Endothelial cell of hepatic sinusoid (primary cell): ENCODE measurements at regions not wholly inside any gene's neighbourhood (a gene's known extent, or its start where the extent isn't known, plus 50 kb on each side); places are given as distances from the start of the nearest gene placed in this dataset.

Source experiments
- in situ Hi-C: cut with HindIII; loops from 2 replicates; pipeline ENCODE4 v1.10.0; 2017; ENCODE audit warnings: low sequenced_read_pairs

DNA sequence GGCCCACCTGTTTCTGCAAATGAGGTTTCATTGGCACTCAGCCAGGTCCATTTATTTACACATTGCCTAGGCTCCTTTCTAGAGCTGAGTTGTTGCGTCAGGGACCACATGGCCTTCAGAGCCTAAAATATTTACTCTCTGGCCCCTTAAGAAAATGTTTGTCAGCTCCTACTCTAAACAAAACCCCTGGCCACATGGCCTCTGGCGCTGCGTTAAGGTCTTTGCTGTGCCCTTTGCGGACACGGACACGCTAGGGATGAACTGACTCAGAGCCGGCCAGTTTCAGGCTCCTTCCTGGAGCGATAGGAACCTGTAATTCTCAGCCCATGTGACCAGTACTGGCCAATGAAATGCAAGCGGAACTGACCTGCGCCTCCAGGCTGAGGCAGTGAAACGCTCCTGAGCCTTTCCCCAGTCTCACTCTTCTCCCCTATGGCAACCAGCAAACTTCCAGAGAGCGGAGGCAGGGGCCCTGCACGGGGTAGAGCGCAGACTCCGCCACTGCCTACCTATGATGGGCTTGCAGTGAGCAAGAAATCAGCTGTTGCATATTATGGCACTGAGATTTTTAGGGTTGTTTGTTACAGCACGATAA, 160.3 kb downstream of the ETS2 start:
- in situ Hi-C loops, result no loop called here

DNA sequence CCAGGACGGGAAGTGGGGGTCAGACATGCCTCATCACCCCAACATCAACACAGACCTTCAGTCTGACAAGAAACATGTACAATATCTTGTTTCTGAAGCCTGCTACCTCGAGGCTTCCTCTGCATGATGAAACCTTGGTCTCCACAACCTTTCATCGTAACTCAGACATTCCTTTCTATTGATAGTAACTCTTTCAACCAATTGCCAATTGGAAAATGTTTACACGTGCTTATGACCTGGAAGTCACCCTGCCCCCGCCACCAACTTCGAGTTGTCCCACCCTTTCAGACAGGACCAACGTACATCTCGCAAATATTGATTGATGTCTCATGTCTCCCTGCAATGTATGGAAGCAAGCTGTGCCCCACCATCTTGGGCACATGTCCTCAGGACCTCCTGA, 159.5 kb downstream of the ETS2 start:
- in situ Hi-C loops, result no loop called here

DNA sequence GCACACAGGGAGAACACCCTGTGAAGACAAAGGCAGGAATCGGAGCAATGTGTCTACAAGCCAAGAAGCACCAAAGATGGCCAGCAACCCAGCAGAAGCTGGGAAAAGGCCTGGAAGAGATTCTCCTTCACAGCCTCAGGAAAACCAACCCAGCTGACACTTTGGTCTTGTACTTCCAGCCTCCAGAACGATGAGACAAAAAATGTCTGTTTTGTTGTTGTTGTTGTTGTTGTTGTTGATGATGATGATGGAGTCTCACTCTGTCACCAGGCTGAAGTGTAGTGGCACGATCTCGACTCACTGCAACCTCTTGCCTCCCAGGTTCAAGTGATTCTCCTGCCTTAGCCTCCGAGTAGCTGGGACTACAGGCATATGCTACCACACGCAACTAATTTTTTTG, 157.3 kb downstream of the ETS2 start:
- in situ Hi-C loops, result no loop called here

DNA sequence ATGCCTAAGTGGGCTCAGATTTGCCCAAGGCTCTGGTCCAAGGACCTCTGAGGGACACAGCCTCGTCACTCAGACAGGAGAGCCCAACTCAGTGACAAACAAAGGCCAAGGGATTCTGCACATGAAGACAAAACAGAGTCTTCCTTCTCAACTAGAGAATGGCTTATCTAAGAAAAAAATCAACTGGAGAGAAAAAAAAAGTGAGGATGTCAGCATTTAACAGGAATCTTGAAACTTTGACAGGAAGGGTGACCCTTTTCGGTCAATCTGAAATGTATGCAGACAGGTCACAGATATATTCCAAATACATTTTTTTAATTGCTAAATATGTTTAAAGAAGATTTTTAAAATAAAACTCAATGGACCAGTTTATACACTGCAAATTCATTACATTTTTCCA, 154.5 kb downstream of the ETS2 start:
- in situ Hi-C loops, result no loop called here

DNA sequence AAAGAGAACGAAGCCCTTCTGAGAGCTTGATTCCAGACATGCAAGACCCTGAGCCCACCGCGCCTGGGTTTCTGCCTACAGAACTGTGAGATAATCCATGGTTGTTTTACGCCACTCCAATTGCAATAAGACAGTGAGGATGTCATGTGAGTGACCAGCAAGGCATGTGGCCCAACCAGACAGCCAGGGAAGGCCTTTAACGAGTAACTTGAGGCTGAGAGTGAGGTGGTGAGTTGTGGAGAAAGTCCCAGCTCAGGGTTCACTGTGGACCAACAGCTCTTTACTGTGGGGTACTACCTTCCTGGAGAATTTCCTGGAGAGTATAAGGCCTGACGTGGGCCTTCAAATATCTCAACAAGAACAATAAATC, 153.9 kb downstream of the ETS2 start:
- in situ Hi-C loops, result no loop called here

DNA sequence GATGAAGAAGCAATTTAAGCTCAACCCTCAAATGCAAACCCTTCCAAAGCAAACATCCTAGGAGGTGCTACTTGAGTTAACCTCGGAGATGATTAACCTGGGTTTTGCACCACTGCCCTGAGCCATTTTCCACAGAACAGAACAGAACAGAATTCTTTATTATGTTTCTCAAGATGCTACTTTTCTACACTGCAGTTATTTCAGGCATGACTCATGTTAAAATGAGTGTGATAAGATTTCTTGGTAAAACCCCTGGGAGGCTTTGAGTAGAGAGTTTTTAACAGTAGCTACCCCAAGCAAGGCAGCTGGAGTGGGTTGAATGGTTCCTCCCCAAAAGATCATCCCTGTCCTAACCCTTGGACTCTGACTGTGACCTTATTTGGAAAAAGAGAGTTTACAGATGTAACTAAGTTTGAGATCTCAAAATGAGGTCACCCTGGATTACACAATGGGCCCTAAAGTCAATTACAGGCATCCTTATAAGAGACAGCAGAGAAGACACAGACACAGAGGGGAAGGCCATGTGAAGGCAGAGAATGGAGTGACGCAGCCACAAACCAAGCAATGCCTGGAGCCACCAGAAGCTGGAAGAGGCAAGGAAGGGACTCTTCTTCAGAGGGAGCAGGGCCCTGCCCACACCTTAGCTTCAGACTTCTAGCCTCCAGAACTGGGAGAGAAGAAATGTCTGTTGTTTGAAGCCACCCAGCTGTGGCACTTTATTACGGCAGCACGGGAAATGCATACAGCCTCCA, 153.4 kb downstream of the ETS2 start:
- in situ Hi-C loops, result no loop called here

DNA sequence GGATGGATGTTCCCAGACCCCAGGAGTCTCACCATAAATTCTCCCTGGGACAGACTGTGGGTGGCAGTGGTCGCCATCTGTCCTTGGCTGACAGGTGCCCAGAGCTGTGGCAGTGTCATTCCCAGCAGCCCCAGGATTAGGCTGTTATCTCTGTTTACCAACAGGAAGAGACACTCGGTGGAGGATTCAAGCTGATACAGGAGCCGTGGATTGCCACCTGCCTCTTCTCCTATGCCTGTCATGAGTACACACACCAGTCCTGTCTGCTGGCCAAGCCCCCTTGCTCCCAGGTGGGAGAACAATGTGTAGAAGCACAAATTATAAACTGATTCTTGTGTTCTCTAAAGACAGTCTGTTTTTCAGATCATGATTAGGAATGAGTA, 152.6 kb downstream of the ETS2 start:
- in situ Hi-C loops, result no loop called here

DNA sequence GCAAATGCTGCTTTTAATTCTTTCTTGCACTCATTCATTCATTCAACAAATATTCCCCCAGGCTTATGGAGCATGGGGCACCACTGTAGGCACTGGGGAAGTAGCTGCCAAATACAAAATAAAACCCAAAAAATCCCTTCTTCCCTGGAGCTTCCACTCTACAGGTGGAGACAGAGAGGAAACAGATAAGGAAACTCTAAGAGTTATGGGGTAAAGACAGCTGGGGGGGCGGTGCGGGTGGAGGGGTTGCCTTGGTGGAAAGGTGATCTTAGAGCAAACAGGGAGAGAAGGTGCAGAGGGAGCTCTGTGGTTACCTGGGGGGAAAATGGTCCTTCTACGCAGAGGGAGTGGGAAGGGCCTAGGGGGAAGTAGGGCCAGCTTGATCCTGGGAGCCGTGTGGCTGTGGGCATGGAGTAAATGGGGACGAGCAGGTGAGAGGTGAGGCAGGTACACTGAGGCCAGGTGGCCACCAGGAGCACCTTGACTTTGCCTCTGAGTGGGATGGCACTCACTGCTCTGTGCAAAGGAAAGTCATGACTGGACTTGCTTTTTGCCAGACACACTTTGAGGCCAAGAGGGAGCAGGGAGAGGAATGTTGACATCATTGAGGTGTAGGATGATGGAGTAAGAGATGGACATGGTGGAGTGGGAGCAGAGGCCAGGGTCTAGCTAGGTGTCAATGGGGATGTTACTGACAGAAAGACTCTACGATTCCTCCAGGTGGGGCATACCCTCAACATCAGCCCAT, 152.0 kb downstream of the ETS2 start:
- in situ Hi-C loops, result no loop called here

DNA sequence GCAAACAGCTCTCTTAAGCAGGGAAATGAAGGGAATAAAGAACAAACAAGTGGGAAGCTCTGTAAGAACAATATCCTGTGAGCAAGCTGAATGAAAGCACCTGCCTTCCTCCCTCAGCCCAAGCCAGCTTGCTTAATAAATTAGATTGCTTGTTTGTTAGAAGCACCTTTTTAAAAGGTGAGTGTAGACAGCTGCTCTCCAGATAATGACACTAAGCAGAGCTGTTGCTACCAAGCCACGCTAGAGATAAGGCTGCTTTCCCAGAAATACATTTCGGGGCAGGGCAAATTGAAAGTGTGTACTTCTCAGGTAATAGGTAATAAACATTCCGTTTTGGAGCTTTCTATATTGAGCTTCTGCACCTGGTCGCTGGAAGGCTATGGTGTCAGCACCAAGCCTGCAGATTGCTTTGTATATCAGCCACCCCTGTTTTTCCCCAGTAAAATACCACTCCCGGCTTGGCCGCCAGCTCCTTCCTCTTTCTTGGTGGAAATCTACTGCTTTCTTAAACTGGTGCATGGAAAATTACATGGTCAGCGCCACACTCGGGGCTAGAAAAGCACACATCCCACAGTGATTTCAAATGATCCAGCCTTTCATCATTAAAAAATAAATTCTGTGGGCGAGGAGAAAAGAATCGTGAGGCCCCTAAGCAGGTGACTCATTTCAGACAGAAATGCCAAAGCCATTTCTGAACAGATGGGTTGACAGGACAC, 151.3 kb downstream of the ETS2 start:
- in situ Hi-C loops, result no loop called here

DNA sequence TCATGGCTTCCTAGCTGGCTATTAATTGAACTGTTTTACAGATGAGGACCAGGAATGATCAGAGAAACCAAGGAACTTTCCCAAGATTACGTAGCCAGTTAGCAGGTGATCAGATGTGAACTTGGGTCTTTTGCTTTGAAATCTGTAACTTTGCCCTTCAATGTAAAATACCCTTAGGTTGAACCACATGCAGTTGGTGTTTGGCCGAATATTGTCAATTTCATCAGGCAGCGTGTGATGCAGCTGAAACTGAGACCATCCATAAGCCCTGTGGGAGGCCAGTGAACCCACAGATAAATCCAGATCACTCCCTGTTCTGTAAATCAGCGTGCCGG, 150.8 kb downstream of the ETS2 start:
- in situ Hi-C loops, result no loop called here

DNA sequence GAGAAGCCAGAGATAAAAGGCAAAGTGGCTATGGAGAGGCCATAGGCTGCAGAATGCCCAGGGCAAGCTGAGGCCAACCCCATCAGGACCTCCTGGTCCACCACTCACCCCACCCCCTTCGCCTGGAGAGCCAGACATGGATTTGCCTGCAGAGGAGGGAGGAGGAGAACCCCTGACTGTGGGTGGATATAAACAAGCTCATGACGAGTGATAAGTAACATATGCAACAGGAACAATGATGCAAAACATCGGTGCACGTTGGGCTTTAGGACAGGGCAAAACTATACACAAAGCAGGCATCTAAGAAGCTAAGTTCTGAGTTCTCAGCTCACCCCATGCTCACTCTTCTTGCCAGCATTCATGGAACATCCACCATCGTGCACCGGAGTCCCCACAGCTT, 150.3 kb downstream of the ETS2 start:
- in situ Hi-C loops, result no loop called here

DNA sequence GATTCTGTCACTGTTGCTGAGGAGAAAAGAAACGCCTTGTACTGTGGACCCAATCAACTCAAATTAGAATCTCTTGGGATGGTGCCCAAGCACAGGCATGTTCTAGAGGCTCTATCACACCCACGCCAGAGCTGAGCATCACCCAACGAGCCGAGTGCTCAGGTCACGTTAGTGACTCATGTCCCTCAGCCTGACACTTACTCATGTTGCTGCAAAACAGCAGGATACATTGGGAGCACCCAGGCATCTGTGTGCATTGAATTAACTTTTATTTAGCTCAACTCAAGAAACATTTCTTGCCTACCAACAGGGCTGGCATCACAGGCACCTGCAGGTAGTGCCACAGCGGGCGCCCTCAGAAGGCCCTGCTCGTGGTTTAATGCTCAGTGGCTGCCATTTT, 149.8 kb downstream of the ETS2 start:
- in situ Hi-C loops, result no loop called here

DNA sequence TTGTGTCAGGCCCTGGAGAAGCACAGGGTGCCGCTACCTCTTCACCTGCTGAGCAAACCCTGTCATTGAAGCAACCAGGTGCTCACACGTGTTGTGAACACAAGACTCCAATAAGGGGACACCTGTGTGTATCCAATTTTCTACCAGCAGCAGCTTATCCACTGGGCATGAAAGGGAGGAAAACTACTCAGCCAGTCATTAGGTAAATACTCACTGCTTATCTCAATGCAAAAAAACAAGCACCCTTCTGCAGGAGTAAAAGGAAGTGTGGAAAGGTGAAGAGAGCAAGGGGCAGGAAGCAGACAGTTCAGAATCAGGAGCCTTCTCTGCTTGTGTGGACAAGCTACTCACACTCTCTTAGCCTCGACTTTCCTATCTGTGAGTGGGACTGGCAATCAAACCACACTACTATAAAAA, 148.9 kb downstream of the ETS2 start:
- in situ Hi-C loops, result no loop called here

DNA sequence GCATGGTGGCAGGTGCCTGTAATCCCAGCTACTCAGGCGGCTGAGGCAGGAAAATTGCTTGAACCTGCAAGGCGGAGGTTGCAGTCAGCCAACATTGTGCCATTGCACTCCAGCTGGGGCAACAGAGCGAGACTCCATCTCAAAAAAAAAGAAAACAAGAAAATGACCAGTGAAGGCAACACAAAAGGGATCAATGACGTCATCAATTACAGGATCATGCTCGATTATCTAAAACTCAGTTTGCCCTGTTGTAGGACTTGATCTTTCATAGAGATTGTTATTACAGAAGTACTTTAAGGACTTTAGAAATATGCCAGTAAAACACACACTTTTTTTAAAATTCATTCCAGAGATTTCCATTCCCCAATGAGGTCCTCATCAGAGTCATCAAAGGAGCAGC, 147.8 kb downstream of the ETS2 start:
- in situ Hi-C loops, result no loop called here

DNA sequence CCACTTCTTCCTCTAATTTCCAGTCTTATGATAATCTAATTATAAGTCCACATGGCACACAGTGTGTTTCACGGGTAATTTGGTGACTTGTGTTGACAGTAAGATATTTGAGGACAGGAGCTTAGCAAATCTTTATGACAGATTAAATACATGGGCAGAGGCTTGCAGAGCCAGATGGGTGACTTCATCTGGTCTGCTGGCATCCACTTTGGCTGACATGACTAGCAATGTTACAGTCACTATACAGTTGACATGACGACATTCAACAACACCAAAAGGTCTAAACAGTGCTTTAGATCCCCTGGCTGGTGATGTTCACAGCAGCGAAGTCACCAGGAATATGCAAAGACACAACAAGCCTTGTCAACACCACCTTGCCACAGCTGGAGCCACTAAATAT, 147.2 kb downstream of the ETS2 start:
- in situ Hi-C loops, result no loop called here

DNA sequence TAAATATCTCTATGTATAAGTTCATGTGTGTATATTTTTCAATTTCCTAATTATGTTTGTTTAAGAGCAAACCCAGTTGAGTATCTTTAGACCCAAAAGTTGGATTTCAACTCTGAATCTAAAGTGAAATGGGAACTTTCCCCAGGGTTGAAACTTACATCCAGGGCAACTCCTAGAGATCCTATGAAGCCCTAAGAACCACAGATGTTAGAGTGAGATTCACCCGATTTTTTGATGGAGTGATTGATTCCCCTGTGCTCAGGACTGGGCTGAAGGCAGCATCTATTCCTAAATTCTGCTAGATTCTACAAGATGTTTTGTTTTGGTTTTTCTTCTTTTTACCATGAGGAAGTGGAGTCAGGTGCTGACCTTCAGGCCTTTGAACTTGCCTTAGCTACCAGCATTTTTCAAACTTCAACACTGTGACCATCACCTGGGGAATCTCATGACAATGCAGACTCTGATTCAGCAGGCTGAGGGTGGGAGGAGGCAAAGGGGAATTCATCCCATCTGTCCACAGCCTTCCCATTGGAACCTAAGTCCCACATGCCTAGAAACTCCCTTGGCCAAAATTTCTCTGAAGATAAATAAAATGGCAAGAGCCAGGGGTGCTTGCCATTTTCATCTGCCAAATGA, 145.5 kb downstream of the ETS2 start:
- in situ Hi-C loops, result no loop called here

DNA sequence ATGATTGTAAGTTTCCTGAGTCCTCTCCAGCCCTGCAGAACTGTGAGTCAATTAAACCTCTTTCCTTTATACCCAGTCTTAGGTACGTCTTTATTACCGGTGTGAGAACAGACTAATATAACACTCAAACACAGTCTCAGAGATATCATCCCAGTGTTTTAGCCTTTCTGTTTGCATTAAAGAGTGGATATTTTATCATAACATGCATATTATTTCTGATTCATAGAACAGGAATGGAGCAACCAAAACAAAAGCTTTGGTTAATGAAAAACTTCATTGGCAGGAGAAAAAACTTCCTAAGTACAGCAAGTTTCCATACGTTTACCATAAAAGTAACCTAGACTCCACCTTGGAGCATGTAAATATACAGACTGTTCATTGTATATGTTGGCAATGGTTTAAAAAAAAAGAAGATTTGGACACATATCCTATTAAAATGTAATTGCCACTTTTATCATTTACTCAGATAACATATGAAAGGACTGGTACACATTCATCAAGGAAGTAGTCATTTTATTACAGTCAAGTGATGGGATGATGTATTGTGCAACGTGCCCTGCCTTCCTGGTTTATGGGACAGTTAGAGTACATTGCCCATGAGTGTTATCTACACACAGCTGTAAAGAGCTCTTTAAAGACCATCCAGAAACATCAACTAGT, 144.8 kb downstream of the ETS2 start:
- in situ Hi-C loops, result no loop called here

DNA sequence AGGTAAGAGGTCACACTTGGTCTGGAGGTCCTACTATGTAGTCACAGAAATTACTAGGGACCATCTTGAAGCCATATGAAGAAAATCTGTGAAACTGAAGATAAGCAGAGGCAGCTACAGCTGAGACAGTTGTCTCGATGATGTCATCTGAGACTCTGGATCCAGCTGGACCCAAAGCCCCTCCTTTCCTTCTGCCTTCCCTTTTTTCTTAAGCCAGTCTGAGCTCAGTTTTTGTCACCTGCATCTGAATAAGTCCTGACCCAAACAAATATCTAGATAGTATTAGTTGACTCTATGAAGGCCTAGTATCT, 143.3 kb downstream of the ETS2 start:
- in situ Hi-C loops, result no loop called here

DNA sequence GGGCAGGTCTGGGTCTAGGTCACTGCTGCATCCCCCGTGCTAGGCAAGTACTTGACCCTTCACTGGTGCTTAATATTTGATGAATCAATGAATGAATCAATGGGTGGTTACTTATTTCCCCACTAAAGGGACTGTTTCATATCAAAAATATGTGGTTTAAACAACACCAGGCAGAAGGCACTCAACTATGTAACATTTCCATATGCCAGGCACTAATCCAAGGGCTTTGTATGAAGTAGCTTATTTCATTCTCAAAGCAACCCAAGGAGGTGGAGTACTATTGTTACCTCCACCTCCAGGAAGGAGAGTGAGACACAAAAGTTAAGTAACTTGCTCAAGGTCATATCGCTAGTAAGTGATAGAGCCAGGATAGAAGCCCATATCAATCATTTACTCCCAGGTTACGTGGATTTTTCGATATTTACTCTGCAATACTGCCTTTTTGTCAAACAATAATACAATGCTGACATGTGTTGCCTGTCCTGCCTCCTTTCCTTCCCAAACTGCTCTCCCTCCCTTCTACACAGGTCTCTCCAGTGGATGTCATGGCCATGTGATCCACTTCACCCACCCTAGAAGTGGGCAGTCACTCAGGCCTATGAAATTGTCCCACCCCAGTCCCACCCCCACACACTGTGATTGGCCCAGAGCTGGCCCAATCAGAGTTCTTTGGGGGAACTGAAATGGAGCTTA, 142.8 kb downstream of the ETS2 start:
- in situ Hi-C loops, result no loop called here

DNA sequence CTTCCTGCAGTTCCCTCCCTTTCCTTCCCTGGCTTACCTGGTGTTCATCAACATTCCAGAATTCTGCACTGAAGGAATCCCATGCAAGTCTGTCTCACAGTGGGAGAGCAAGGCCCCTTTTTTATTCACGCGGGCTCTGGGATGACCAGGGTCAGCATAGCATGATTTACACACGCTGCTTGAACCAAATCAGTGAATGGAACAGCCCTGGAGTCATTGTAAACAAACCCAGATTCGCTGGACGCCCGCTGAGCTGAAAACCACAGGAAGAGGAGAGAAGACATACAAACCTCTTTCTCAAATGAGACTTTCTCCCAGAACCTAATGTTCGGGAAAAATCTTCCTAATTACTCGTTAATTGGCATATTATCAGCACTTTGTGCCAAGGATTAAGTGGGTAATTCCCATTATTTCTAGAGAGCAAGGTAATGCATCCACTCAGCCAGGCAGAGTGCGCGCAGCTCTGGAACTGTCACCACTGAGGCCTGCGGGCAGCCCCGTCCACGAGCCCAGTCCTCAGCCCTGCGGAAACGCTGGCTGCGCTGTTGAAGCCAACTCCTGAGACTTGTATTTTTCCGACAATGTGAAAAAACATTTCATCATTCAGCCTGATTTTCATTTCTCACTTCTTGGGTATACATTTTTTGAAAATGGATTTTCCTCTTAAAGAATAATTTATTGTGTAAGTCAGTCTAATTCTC, 140.0 kb downstream of the ETS2 start:
- in situ Hi-C loops, result no loop called here
